ENCODE measurements at regions not wholly inside any gene's neighbourhood (a gene's known extent, or its start where the extent isn't known, plus 50 kb on each side); places are given as distances from the start of the nearest gene placed in this dataset.

GRCh38 chr18:52183107-52183506, 156.9 kb upstream of the DCC start (continued):
- TF ChIP-seq ARHGAP35 (CRISPR knock-in tag; IDR thresholded peaks at IDR 0.05; ENCODE audit: borderline replicate concordance) (no peak), KAT7 (CRISPR knock-in tag; IDR thresholded peaks at IDR 0.05; ENCODE audit: borderline replicate concordance) (no peak), HES4 (CRISPR knock-in tag; IDR thresholded peaks at IDR 0.05; ENCODE audit: borderline replicate concordance) (no peak), MXI1 (IDR thresholded peaks at IDR 0.05; ENCODE audit: borderline replicate concordance, low read depth, low read length) (no peak), ZFP62 (CRISPR knock-in tag; IDR thresholded peaks at IDR 0.05) (no peak), ZNF382 (CRISPR knock-in tag; IDR thresholded peaks at IDR 0.05; ENCODE audit: borderline replicate concordance) (no peak), ZKSCAN5 (CRISPR knock-in tag; IDR thresholded peaks at IDR 0.05) (no peak)

DNA sequence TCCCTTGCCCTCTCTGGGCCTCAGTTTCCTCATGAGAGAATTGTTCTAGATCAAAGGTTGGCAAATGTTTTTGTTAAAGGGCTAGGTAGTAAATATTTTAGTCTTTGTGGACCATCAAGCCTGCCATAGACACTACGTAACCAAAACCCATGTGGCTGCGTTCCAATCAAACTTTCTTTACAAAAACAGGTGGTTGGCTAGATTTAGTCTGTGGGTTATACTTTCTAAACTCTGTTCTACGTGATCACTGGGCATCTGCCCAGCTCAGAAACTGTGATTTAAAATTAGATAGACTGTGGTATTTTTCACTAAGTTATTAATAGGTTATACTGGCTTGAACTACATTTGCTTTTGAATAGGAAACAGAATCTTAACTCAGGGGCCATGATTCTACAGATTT, 149.8 kb upstream of the DCC start:
- intact Hi-C loops (cut with micrococcal nuclease; ENCODE audit: unreplicated experiment), result no loop called here
- DNase-seq (ENCODE audit: low spot score) (no peak), ATAC-seq (no peak), FAIRE-seq (no peak)
- no peak for TF ChIP-seq RBFOX2 (IDR thresholded peaks at IDR 0.05; ENCODE audit: low read depth, low read length)
- TF ChIP-seq FIP1L1 (IDR thresholded peaks at IDR 0.05; ENCODE audit: borderline replicate concordance, insufficient read depth, low read depth, low read length), result no peak
- TF ChIP-seq ZBTB49 (CRISPR knock-in tag; IDR thresholded peaks at IDR 0.05; ENCODE audit: borderline replicate concordance), result no peak
- TF ChIP-seq, protein P1, sequence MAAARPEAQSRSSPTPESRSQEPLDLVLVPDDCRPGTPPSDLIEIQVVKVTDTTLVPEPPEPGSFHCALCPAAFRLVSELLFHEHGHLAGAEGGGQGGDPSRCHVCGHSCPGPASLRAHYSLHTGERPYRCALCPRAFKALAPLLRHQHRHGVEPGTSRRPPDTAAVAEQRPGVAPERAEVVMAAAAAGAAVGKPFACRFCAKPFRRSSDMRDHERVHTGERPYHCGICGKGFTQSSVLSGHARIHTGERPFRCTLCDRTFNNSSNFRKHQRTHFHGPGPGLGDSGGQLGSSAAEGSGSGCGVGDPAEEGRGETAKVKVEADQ (CRISPR knock-in tag; IDR thresholded peaks at IDR 0.05; ENCODE audit: borderline replicate concordance), result no peak
- TF ChIP-seq KDM3A (CRISPR knock-in tag; IDR thresholded peaks at IDR 0.05; ENCODE audit: low read depth), result no peak
- no peak for TF ChIP-seq JUN (CRISPR knock-in tag; IDR thresholded peaks at IDR 0.05)
- no peak for TF ChIP-seq ZNF598 (CRISPR knock-in tag; IDR thresholded peaks at IDR 0.05; ENCODE audit: borderline replicate concordance)
- TF ChIP-seq JUND (CRISPR knock-in tag; IDR thresholded peaks at IDR 0.05), result no peak
- no peak for TF ChIP-seq SIN3B (IDR thresholded peaks at IDR 0.05; ENCODE audit: low read length)
- TF ChIP-seq ZNF674 (CRISPR knock-in tag; IDR thresholded peaks at IDR 0.05; ENCODE audit: low read depth), result no peak
- TF ChIP-seq TCF7L2 (IDR thresholded peaks at IDR 0.05; ENCODE audit: low read depth, low read length), result no peak
- TF ChIP-seq ATM (IDR thresholded peaks at IDR 0.05; ENCODE audit: borderline replicate concordance), result no peak
- H3K27ac ChIP-seq (ENCODE audit: extremely low read length, insufficient read depth, low read length), result no peak overlapping the region
- CTCF ChIA-PET (ENCODE audit: low intra/inter-chr PET ratio, low total read pairs), result no interaction called here
- H2AFZ ChIP-seq (ENCODE audit: low read length), result no peak overlapping the region
- no TSS peak for BruUV-seq (replicated peaks)
- in situ Hi-C loops (cut with HindIII; ENCODE audit: extremely low pct_ligation_motif_present, low pct_unique_long_range_greater_than_20kb), result no loop called here
- no peaks in the 10 kb centered on the region for H3K4me1 ChIP-seq (ENCODE audit: insufficient read depth, low read length)
- 35% methylated on average over 3 of the region's 3 CpGs for WGBS (ENCODE audit: low lambda C conversion rate)
- no peaks in the 10 kb centered on the region for H3K36me3 ChIP-seq (replicated peaks in 1 of 2; ENCODE audit: control insufficient read depth in 1 of 2, insufficient read depth in 2 of 2, low read length in 2 of 2)
- H3K9me3 ChIP-seq (ENCODE audit: low read length), result peaks cover 64% of the 10 kb centered on the region
- POLR2A ChIA-PET, result no interaction called here
- H3K4me2 ChIP-seq (ENCODE audit: low read depth, low read length), result no peak overlapping the region
- H3K4me3 ChIP-seq (replicated peaks in 1 of 3; ENCODE audit: insufficient read depth in 1 of 3, low read depth in 2 of 3, low read length in 3 of 3), result no peak overlapping the region
- H4K20me1 ChIP-seq (ENCODE audit: insufficient read depth, low read length), result no peaks in the 10 kb centered on the region
- H3K79me2 ChIP-seq (ENCODE audit: insufficient read depth, low read length), result no peaks in the 10 kb centered on the region
- H3K9ac ChIP-seq (ENCODE audit: insufficient read depth, low read depth, low read length), result no peak overlapping the region
- no peaks in the 10 kb centered on the region for H3K27me3 ChIP-seq (ENCODE audit: control insufficient read depth in 1 of 2, insufficient read depth in 2 of 2, low read length in 2 of 2)

All from HepG2 (cell line).